ENCODE measurements at regions not wholly inside any gene's neighbourhood (a gene's known extent, or its start where the extent isn't known, plus 50 kb on each side); places are given as distances from the start of the nearest gene placed in this dataset.
A peak's percentile ranks its signal among the peaks of the same experiment; 100 is the strongest.

DNA sequence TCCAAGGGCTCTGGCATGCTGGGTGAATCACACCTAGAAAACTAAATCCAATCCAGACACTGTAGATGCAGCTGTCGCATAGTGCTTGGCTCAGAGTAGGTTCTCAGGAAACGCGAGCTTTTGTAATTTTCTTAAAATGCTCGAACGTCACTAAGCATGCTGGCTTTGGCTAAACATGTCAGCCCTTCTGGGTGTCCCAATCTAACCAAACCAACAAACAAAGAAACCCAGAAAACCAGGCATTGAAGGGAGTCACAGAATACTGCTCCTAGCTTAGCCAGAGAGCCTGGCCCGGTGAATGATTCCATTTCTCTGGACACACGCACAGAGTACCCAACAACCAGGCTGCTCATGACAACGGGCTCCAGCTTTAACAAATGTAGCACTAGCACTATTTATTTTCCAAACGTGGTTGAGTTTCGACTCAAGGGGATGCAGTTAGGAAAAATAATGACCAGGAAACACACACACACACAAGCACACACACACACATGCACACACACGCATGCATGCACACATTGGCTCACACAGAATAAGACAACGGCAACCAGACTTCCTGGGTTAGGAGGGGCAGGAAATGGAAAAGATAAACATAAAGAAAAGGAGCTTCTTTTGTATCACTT lies 492.6 kb downstream of the MIAT start:
- H3K4me1 ChIP-seq (ENCODE audit: control insufficient read depth, insufficient read depth, low read length, poor library complexity, severe bottlenecking) = peaks cover 10% of the 10 kb centered on the region
- no peak overlapping the region for H3K4me3 ChIP-seq (ENCODE audit: extremely low read depth, insufficient read depth, low read length, poor library complexity, severe bottlenecking)
- H3K27ac ChIP-seq (ENCODE audit: low read depth, low read length, severe bottlenecking) = no peak overlapping the region
- no peaks in the 10 kb centered on the region for H3K36me3 ChIP-seq (ENCODE audit: control insufficient read depth, insufficient read depth, low read length)
- H3K9me3 ChIP-seq (ENCODE audit: control insufficient read depth, low read length) = peaks cover 7% of the 10 kb centered on the region
- WGBS, 2 experiments (ENCODE audit: insufficient coverage in 2 of 2) = 91 to 98% methylated on average over 9 to 11 of the region's 12 CpGs

DNA sequence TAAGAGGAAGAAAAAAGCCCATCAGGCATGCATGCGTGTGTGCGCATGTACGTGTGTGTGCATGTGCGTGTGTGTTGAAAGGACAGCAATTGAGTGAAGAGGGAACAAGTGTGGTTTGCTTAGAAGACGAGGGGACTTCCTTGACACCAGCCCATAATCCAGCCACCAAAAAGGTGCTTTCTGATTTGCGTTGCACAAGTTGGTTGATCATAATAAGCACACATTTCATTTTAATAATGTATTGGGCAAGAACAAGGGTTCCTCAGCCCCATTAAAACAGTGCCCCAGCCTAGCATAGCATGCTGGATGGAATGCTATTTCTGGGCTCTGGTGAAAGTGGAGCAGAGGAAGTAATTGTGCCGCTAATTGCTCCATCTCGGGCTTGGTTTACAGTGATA lies 493.2 kb downstream of the MIAT start:
- Histone ChIP-seq H3K36me3 (ENCODE audit: control insufficient read depth, insufficient read depth, low read length) (no peaks in the 10 kb centered on the region), H3K27ac (ENCODE audit: low read depth, low read length, severe bottlenecking) (no peak overlapping the region), H3K4me3 (ENCODE audit: extremely low read depth, insufficient read depth, low read length, poor library complexity, severe bottlenecking) (no peak overlapping the region), H3K4me1 (ENCODE audit: control insufficient read depth, insufficient read depth, low read length, poor library complexity, severe bottlenecking) (peaks cover 10% of the 10 kb centered on the region), H3K9me3 (ENCODE audit: control insufficient read depth, low read length) (peaks cover 7% of the 10 kb centered on the region)
- 92 to 97% methylated on average over 6 of the region's 8 CpGs for WGBS, 2 experiments (ENCODE audit: insufficient coverage in 2 of 2)

DNA sequence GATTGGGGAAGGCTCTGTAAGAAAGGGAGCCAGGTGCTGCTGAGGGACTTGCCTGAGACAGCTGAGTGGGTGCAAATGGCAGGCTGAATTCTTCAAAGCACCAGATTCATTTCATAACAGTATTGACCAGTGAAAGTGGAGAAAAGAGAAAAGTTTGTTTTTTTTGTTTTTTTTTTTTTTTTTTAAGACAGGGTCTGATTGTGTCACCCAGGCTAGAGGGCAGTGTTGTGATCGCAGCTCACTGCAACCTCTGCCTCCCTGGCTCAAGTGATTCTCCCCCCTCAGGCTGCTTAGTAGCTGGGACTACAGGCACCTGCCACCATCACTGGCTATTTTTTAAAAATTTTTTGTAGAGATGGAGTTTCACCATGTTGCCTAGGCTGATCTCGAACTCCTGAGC lies 494.0 kb downstream of the MIAT start:
- Histone ChIP-seq H3K36me3 (ENCODE audit: control insufficient read depth, insufficient read depth, low read length) (no peaks in the 10 kb centered on the region), H3K9me3 (ENCODE audit: control insufficient read depth, low read length) (peaks cover 7% of the 10 kb centered on the region), H3K4me1 (ENCODE audit: control insufficient read depth, insufficient read depth, low read length, poor library complexity, severe bottlenecking) (peaks cover 10% of the 10 kb centered on the region), H3K27ac (ENCODE audit: low read depth, low read length, severe bottlenecking) (no peak overlapping the region), H3K4me3 (ENCODE audit: extremely low read depth, insufficient read depth, low read length, poor library complexity, severe bottlenecking) (no peak overlapping the region)
- 78 to 88% methylated on average over 1 of the region's 2 CpGs for WGBS, 2 experiments (ENCODE audit: insufficient coverage in 2 of 2)

DNA sequence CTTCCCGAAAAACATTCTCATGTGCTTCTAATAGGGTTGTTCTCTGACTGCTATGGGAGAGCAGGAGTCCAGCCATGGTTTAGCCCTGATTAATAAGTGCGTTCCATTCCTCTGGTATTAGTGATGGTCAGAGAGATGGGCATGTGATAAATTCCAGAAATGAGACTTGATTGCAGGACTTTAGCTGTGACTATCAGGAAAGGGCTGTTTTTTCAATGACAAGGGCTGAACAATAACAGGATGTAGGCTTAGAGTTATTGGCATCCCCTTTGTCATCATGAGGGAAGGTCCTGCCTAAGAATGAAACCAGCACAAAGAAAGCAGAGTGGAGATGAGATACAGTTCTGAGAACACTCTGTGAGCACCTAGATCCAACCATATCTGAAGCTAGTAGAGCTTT lies 494.6 kb downstream of the MIAT start:
- H3K4me3 ChIP-seq (ENCODE audit: extremely low read depth, insufficient read depth, low read length, poor library complexity, severe bottlenecking) = no peak overlapping the region
- H3K27ac ChIP-seq (ENCODE audit: low read depth, low read length, severe bottlenecking) = peak overlapping the region; percentile 3
- no peaks in the 10 kb centered on the region for H3K36me3 ChIP-seq (ENCODE audit: control insufficient read depth, insufficient read depth, low read length)
- H3K9me3 ChIP-seq (ENCODE audit: control insufficient read depth, low read length) = peaks cover 7% of the 10 kb centered on the region
- peaks cover 10% of the 10 kb centered on the region for H3K4me1 ChIP-seq (ENCODE audit: control insufficient read depth, insufficient read depth, low read length, poor library complexity, severe bottlenecking)
- 90 to 93% methylated on average over 1 to 2 of the region's 2 CpGs for WGBS, 2 experiments (ENCODE audit: insufficient coverage in 2 of 2)

DNA sequence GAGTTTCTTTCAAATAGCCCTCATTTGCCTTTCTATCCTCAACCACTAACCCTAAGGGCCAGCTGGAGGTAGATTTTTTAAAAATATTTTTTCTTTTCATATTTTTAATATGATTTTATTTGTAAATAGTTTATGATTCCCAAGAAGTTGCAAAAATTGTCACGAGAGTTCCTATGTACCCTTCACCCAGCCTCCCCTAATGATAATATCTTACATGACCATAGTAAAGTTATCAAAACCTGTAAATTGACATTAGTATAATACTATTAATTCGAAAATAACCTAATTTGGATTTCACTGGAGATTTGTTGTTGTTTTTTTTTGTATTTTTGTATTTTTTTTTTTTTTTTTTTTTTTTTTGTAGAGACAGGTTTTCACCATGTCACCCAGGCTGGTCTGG lies 495.5 kb downstream of the MIAT start:
- Histone ChIP-seq H3K27ac (ENCODE audit: low read depth, low read length, severe bottlenecking) (no peak overlapping the region), H3K4me3 (ENCODE audit: extremely low read depth, insufficient read depth, low read length, poor library complexity, severe bottlenecking) (no peak overlapping the region), H3K9me3 (ENCODE audit: control insufficient read depth, low read length) (peaks cover 7% of the 10 kb centered on the region), H3K36me3 (ENCODE audit: control insufficient read depth, insufficient read depth, low read length) (no peaks in the 10 kb centered on the region), H3K4me1 (ENCODE audit: control insufficient read depth, insufficient read depth, low read length, poor library complexity, severe bottlenecking) (peaks cover 10% of the 10 kb centered on the region)
- no CpG with 5 or more reads among the region's 2 CpGs for WGBS, 2 experiments (ENCODE audit: insufficient coverage in 2 of 2)

DNA sequence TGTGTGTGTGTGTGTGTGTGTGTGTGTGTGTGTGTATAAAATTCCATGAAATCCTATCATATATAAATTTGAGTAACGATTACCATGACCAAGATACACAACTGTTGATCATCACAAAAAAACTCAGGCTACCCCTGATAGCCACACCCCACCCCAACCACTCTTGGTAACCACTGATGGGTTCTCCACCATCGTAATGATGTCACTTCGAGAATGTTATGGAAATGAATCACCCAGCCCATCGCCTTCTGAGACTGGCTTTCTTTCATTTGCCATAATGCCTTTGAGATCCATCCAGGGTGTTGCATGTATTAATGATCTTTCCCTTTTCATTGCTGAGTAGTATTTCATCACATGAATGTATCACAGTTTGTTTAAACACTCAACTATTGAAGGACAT lies 496.0 kb downstream of the MIAT start:
- peaks cover 7% of the 10 kb centered on the region for H3K9me3 ChIP-seq (ENCODE audit: control insufficient read depth, low read length)
- H3K4me1 ChIP-seq (ENCODE audit: control insufficient read depth, insufficient read depth, low read length, poor library complexity, severe bottlenecking) = peaks cover 10% of the 10 kb centered on the region
- H3K27ac ChIP-seq (ENCODE audit: low read depth, low read length, severe bottlenecking) = no peak overlapping the region
- no peak overlapping the region for H3K4me3 ChIP-seq (ENCODE audit: extremely low read depth, insufficient read depth, low read length, poor library complexity, severe bottlenecking)
- 98 to 100% methylated on average over 2 to 3 of the region's 4 CpGs for WGBS, 2 experiments (ENCODE audit: insufficient coverage in 2 of 2)
- H3K36me3 ChIP-seq (ENCODE audit: control insufficient read depth, insufficient read depth, low read length) = no peaks in the 10 kb centered on the region

DNA sequence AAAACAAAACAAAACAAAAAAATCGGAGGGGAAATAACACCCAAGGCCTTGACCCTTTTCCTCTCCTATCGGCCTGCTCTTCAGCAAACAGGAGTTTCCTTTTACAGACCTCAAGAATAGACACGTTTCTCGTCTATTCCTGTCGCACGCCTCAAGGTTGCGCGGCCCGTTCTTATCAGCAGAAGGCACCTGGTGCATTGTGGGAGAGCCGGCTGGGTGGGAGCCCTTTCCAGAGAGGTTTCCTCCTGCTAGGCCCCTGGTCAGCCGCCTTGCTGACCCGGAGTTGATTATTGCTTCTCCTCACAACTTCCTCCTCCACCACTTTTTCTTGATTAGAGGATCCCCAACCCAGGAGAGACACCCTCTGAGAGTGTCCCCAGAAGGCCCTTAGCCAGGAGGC lies 497.3 kb downstream of the MIAT start:
- peaks cover 12% of the 10 kb centered on the region for H3K4me1 ChIP-seq (ENCODE audit: control insufficient read depth, insufficient read depth, low read length, poor library complexity, severe bottlenecking)
- WGBS, 2 experiments (ENCODE audit: insufficient coverage in 2 of 2) = 83 to 94% methylated on average over 1 to 10 of the region's 12 CpGs
- H3K27ac ChIP-seq (ENCODE audit: low read depth, low read length, severe bottlenecking) = no peak overlapping the region
- H3K36me3 ChIP-seq (ENCODE audit: control insufficient read depth, insufficient read depth, low read length) = no peaks in the 10 kb centered on the region
- no peaks in the 10 kb centered on the region for H3K9me3 ChIP-seq (ENCODE audit: control insufficient read depth, low read length)
- no peak overlapping the region for H3K4me3 ChIP-seq (ENCODE audit: extremely low read depth, insufficient read depth, low read length, poor library complexity, severe bottlenecking)

DNA sequence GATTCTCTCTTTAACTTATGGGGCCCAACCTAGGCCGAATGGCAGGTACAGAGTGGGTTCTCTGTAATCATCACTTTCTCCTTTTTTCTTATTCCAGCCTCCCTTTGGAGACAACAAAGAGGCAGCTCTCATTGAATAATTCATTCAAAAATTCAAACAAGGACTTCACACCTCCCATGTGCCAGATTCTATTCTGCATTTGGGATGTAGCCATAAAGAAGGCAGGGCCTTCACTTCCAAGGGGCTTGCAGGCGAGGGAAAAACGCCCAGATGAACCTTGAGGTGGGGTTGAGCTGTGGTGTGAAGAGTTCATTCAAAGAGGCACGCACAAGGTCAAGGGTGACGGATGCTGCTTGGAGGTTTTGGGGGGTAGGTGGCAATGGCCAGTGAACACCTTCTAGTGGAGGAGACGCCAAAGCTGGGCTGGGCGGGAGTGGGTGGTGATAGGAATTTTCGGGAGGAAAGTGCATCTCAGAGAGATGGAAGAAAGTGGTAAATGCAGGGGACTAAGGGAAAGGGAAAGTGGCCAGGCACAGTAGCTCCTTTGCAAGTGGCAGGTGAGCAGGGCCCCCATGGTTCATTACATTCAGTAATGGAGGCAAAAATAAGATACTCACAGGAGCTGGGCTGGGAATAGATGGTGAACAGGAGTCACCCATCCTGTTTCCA lies 499.6 kb downstream of the MIAT start:
- Histone ChIP-seq H3K27ac (ENCODE audit: low read depth, low read length, severe bottlenecking) (no peak overlapping the region), H3K36me3 (ENCODE audit: control insufficient read depth, insufficient read depth, low read length) (no peaks in the 10 kb centered on the region), H3K4me1 (ENCODE audit: control insufficient read depth, insufficient read depth, low read length, poor library complexity, severe bottlenecking) (peaks cover 4% of the 10 kb centered on the region), H3K4me3 (ENCODE audit: extremely low read depth, insufficient read depth, low read length, poor library complexity, severe bottlenecking) (no peak overlapping the region), H3K9me3 (ENCODE audit: control insufficient read depth, low read length) (no peaks in the 10 kb centered on the region)
- WGBS, 2 experiments (ENCODE audit: insufficient coverage in 2 of 2) = 86 to 87% methylated on average over 7 of the region's 8 CpGs

DNA sequence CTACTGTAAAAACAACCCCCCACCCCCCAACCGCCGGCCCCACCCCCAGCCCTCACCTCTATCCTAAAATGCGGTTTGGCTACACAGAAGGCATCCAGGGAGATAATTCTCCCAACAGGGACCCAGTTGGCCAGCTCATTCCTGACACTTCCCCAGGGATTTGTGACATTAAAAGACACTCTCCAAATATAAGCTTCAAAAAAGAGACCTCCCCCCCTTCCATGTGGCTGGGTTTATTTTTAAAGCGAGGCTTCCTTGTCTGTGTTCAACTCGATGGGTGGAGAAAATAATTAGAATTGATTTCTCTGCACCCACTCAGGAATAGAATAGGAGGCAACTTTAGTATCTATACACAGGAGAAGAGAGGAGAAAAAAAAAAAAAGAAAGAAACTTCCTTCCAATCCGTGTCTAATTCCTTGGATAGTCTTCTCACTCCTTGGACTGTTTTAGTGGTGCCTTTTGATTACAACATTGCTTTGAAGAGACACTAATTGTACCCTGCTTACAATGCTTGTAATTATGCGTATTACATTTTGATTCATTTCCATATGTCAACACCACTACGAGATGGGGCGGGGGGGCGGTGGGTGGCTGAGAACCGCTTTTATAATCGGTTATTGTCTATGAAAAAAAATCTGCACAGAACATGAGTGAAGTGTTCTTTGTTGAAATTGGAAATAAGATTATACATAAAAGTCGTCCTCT lies 500.4 kb downstream of the MIAT start:
- Histone ChIP-seq H3K27ac (ENCODE audit: low read depth, low read length, severe bottlenecking) (no peak overlapping the region), H3K4me1 (ENCODE audit: control insufficient read depth, insufficient read depth, low read length, poor library complexity, severe bottlenecking) (peaks cover 4% of the 10 kb centered on the region), H3K9me3 (ENCODE audit: control insufficient read depth, low read length) (no peaks in the 10 kb centered on the region), H3K36me3 (ENCODE audit: control insufficient read depth, insufficient read depth, low read length) (no peaks in the 10 kb centered on the region), H3K4me3 (ENCODE audit: extremely low read depth, insufficient read depth, low read length, poor library complexity, severe bottlenecking) (no peak overlapping the region)
- WGBS, 2 experiments (ENCODE audit: insufficient coverage in 2 of 2) = 80 to 95% methylated on average over 1 to 3 of the region's 13 CpGs

DNA sequence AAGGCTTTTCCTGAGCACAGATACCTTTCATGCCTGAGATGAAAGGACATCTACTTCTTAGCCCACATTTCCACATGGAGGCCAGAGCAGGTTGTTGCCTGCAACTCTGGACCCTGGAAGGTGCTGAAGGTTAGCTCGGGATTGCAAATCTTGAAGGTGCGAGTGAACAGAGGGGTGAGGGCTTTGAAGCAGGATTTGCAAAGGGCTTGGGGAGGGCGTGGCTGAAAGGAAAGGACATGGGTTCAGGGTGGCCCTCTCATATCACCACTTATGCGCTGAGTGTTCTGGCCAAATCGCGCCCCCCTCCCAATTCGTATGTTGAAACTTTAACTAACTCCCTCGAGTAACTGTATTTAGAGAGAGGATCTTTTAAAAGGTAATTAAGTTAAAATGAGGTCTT lies 501.6 kb downstream of the MIAT start:
- WGBS, 2 experiments (ENCODE audit: insufficient coverage in 2 of 2) = 59 to 92% methylated on average over 2 to 6 of the region's 8 CpGs
- no peaks in the 10 kb centered on the region for H3K9me3 ChIP-seq (ENCODE audit: control insufficient read depth, low read length)
- peaks cover 4% of the 10 kb centered on the region for H3K4me1 ChIP-seq (ENCODE audit: control insufficient read depth, insufficient read depth, low read length, poor library complexity, severe bottlenecking)
- H3K4me3 ChIP-seq (ENCODE audit: extremely low read depth, insufficient read depth, low read length, poor library complexity, severe bottlenecking) = no peak overlapping the region
- H3K36me3 ChIP-seq (ENCODE audit: control insufficient read depth, insufficient read depth, low read length) = no peaks in the 10 kb centered on the region
- H3K27ac ChIP-seq (ENCODE audit: low read depth, low read length, severe bottlenecking) = no peak overlapping the region
